ENCODE measurements at regions not wholly inside any gene's neighbourhood (a gene's known extent, or its start where the extent isn't known, plus 50 kb on each side); places are given as distances from the start of the nearest gene placed in this dataset.

GRCh38 chr13:79727086-79727485, 246.1 kb downstream of the NDFIP2 start:
- Histone ChIP-seq H3K27me3 (no peaks in the 10 kb centered on the region), H3K4me3 (no peak overlapping the region), H3K36me3 (no peaks in the 10 kb centered on the region), H3K4me2 (no peak overlapping the region), H3K4me1 (no peaks in the 10 kb centered on the region), H3K9me3 (replicated peaks in 1 of 11) (no peaks in the 10 kb centered on the region), H4K20me1 (no peaks in the 10 kb centered on the region), H3K9ac (no peak overlapping the region), H3K27ac (no peak overlapping the region)
- TF ChIP-seq Cebpa-rat (IDR thresholded peaks at IDR 0.05) = no peak

DNA sequence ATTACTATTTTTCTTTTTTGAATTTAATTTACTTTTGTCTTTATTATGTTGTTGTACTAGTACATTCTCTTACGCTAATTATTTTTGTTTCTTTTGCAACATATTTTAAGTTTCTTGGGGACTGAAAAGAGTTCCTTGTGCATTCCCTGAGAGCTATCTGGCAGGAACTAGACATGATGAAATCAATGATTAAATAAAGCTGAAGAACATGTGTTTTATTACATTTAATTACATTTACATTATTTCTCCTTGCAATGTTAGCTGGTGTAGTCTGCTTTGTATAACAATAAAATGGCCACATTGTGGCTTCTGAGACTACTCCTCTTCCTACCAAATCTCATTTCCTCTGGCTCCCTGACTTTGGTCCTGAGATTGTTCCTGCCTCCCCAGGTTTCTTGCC, 244.9 kb downstream of the NDFIP2 start:
- Histone ChIP-seq H3K4me1 (no peaks in the 10 kb centered on the region), H3K36me3 (no peaks in the 10 kb centered on the region), H3K4me3 (no peak overlapping the region), H3K27me3 (no peaks in the 10 kb centered on the region), H4K20me1 (no peaks in the 10 kb centered on the region), H3K4me2 (no peak overlapping the region), H3K9me3 (replicated peaks in 1 of 11) (no peaks in the 10 kb centered on the region), H3K27ac (no peak overlapping the region), H3K9ac (no peak overlapping the region)
- TF ChIP-seq Cebpa-rat (IDR thresholded peaks at IDR 0.05) = no peak

- Histone ChIP-seq H3K4me3 (no peak overlapping the region), H3K4me2 (no peak overlapping the region), H3K9me3 (replicated peaks in 1 of 11) (no peaks in the 10 kb centered on the region), H3K27ac (no peak overlapping the region), H3K4me1 (no peaks in the 10 kb centered on the region), H3K36me3 (no peaks in the 10 kb centered on the region), H3K27me3 (no peaks in the 10 kb centered on the region), H3K9ac (no peak overlapping the region), H4K20me1 (no peaks in the 10 kb centered on the region)
- no peak for TF ChIP-seq Cebpa-rat (IDR thresholded peaks at IDR 0.05)
These were observed 243.6 kb downstream of the NDFIP2 start for GRCh38 chr13:79724348-79725103.

GRCh38 chr13:79723519-79724024, 242.6 kb downstream of the NDFIP2 start:
- no peak overlapping the region for H3K9ac ChIP-seq
- H3K27me3 ChIP-seq = no peaks in the 10 kb centered on the region
- no peak overlapping the region for H3K27ac ChIP-seq
- H3K9me3 ChIP-seq (replicated peaks in 1 of 11) = peaks cover 0 to 3% (median 0%) of the 10 kb centered on the region in 11 experiments; a peak in 1 of 22 replicates
- H3K4me2 ChIP-seq = no peak overlapping the region
- H3K4me3 ChIP-seq = no peak overlapping the region
- no peaks in the 10 kb centered on the region for H3K36me3 ChIP-seq
- H4K20me1 ChIP-seq = no peaks in the 10 kb centered on the region
- H3K4me1 ChIP-seq = no peaks in the 10 kb centered on the region
- TF ChIP-seq Cebpa-rat (IDR thresholded peaks at IDR 0.05) = no peak

DNA sequence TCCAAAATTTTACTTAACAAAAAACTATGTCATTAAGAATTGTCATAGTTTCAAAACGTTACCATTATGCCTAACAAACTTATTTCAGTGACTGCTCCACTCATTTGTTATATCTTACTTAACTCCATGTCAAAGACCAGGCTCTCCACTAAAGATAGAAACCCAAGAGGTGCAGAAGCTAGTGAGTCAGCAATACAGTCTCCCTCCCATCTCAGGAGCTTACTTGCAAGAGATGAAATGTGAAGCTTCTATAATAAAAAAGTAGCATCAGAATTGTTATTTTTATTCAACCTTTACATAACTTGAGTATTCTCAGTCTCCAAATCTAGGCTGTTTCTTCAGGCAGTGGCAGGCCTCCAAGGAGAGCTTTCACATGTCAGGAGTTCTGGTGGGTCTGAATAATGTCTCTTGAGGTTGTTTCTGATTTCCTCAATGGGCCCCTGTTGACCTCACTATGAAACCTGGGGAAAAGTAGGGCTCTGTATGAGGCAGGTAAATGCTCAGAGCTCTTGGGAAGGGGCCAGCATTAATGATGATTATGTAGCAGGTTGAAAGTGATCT, 242.0 kb downstream of the NDFIP2 start:
- H3K9ac ChIP-seq = no peak overlapping the region
- TF ChIP-seq Cebpa-rat (IDR thresholded peaks at IDR 0.05) = no peak
- no peaks in the 10 kb centered on the region for H3K27me3 ChIP-seq
- H4K20me1 ChIP-seq = no peaks in the 10 kb centered on the region
- peaks cover 0 to 8% (median 0%) of the 10 kb centered on the region in 11 experiments; a peak in 2 of 22 replicates for H3K9me3 ChIP-seq (replicated peaks in 1 of 11)
- no peak overlapping the region for H3K4me3 ChIP-seq
- H3K4me2 ChIP-seq = no peak overlapping the region
- no peaks in the 10 kb centered on the region for H3K36me3 ChIP-seq
- no peak overlapping the region for H3K27ac ChIP-seq
- H3K4me1 ChIP-seq = no peaks in the 10 kb centered on the region

GRCh38 chr13:79716191-79716590, 235.2 kb downstream of the NDFIP2 start:
- no peak overlapping the region for H3K27ac ChIP-seq
- no peaks in the 10 kb centered on the region for H3K27me3 ChIP-seq
- H3K4me3 ChIP-seq = no peak overlapping the region
- peaks cover 0 to 8% (median 0%) of the 10 kb centered on the region in 11 experiments; a peak in 2 of 22 replicates for H3K9me3 ChIP-seq (replicated peaks in 1 of 11)
- H3K36me3 ChIP-seq = no peaks in the 10 kb centered on the region
- H3K4me2 ChIP-seq = no peak overlapping the region
- H3K9ac ChIP-seq = no peak overlapping the region
- no peak for TF ChIP-seq Cebpa-rat (IDR thresholded peaks at IDR 0.05)
- H4K20me1 ChIP-seq = no peaks in the 10 kb centered on the region
- H3K4me1 ChIP-seq = no peaks in the 10 kb centered on the region

DNA sequence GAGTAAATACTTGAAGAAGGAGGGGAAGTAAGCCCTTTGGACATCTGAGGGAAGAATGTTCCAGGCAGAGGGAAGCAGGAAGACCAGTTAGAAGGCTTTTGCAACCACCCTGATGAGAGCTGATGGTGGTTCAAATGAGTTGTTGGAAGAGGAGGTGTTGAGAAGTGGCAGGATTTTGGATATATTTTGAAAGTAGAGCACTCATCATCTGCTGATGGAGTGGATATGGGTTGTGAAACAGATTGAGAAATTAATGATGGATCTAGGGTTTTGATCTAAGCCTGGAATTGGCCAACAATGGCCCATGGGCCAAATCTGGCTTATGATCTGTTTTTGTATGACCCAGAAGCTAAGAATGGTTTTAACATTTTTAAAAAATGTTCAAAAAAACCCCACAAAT, 230.7 kb downstream of the NDFIP2 start:
- TF ChIP-seq Cebpa-rat (IDR thresholded peaks at IDR 0.05) = no peak
- Histone ChIP-seq H3K36me3 (no peaks in the 10 kb centered on the region), H4K20me1 (no peaks in the 10 kb centered on the region), H3K4me3 (no peak overlapping the region), H3K27ac (no peak overlapping the region), H3K4me2 (no peak overlapping the region), H3K4me1 (no peaks in the 10 kb centered on the region), H3K27me3 (no peaks in the 10 kb centered on the region), H3K9me3 (replicated peaks in 1 of 11) (no peaks in the 10 kb centered on the region), H3K9ac (no peak overlapping the region)

DNA sequence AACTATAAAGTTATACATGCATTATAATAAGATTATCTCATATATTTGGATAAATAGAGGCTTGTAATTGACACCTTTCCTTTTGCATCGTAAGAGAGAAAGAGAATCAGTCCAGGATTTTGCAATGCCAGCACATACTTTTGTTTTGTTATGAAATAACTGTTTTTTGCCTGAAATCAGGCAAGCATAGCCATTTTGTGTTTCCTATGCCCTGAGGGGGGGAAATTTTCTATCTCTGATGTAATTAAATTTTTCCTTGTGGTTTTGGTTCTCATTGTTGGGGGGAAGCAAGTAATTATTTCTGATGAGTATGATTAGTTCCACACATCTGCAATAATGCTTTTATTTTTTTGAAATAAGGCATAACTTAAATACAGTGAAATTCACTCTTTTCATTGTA, 229.4 kb downstream of the NDFIP2 start:
- H3K9me3 ChIP-seq (replicated peaks in 1 of 11) = no peaks in the 10 kb centered on the region
- H3K27me3 ChIP-seq = no peaks in the 10 kb centered on the region
- H3K4me3 ChIP-seq = no peak overlapping the region
- H3K9ac ChIP-seq = no peak overlapping the region
- H3K4me2 ChIP-seq = no peak overlapping the region
- H3K4me1 ChIP-seq = no peaks in the 10 kb centered on the region
- no peak overlapping the region for H3K27ac ChIP-seq
- H4K20me1 ChIP-seq = no peaks in the 10 kb centered on the region
- no peak for TF ChIP-seq Cebpa-rat (IDR thresholded peaks at IDR 0.05)
- H3K36me3 ChIP-seq = no peaks in the 10 kb centered on the region

- Histone ChIP-seq H3K9me3 (replicated peaks in 1 of 11) (no peaks in the 10 kb centered on the region), H3K4me1 (no peaks in the 10 kb centered on the region), H3K4me3 (no peak overlapping the region), H4K20me1 (no peaks in the 10 kb centered on the region), H3K4me2 (no peak overlapping the region), H3K27ac (no peak overlapping the region), H3K9ac (no peak overlapping the region), H3K27me3 (no peaks in the 10 kb centered on the region), H3K36me3 (no peaks in the 10 kb centered on the region)
- no peak for TF ChIP-seq Cebpa-rat (IDR thresholded peaks at IDR 0.05)
These were observed 228.5 kb downstream of the NDFIP2 start for GRCh38 chr13:79709471-79709870.

GRCh38 chr13:79703772-79704171, 222.8 kb downstream of the NDFIP2 start:
- Histone ChIP-seq H3K9ac (no peak overlapping the region), H3K27me3 (no peaks in the 10 kb centered on the region), H3K4me1 (no peaks in the 10 kb centered on the region), H3K4me2 (no peak overlapping the region), H3K9me3 (replicated peaks in 1 of 11) (no peaks in the 10 kb centered on the region), H4K20me1 (no peaks in the 10 kb centered on the region), H3K4me3 (no peak overlapping the region), H3K27ac (no peak overlapping the region), H3K36me3 (no peaks in the 10 kb centered on the region)
- TF ChIP-seq Cebpa-rat (IDR thresholded peaks at IDR 0.05) = no peak

Measured in BLaER1 treated with 17β-estradiol and CSF1 and Interleukin-3, amounts not matched to agents 10 nM and 100 nM (cell line).